H9 (cell line): ENCODE measurements at regions not wholly inside any gene's neighbourhood (a gene's known extent, or its start where the extent isn't known, plus 50 kb on each side); places are given as distances from the start of the nearest gene placed in this dataset.

ENCODE experiments used
- DNase-seq: peaks from one replicate; pipeline ENCODE4 v3.0.0-alpha.2; 2017
- H2AFZ ChIP-seq: one replicate; pipeline ENCODE4 v1.6.1; 2013; ENCODE audit warnings: mild to moderate bottlenecking, low read length, control low read depth, moderate library complexity
- H2AK5ac ChIP-seq: 2 replicates; pipeline ENCODE4 v1.6.1; 2013; ENCODE audit warnings: low read length, control low read depth, mixed read lengths; ENCODE audit not compliant: insufficient read length
- H2BK120ac ChIP-seq: one replicate; pipeline ENCODE4 v1.6.1; 2013; ENCODE audit warnings: low read depth, mild to moderate bottlenecking, low read length, control low read depth, inconsistent platforms; ENCODE audit not compliant: poor library complexity, severe bottlenecking
- H2BK12ac ChIP-seq: 2 replicates; pipeline ENCODE4 v1.6.1; 2013; ENCODE audit warnings: low read length, control low read depth, mixed read lengths, low read depth; ENCODE audit not compliant: insufficient read length
- H2BK15ac ChIP-seq: 2 replicates; pipeline ENCODE4 v1.6.1; 2013; ENCODE audit warnings: low read depth, low read length, control low read depth
- H2BK20ac ChIP-seq: one replicate; pipeline ENCODE4 v1.6.1; 2013; ENCODE audit warnings: low read depth, mild to moderate bottlenecking, low read length, control low read depth, inconsistent platforms; ENCODE audit not compliant: poor library complexity, severe bottlenecking
- H2BK5ac ChIP-seq: 2 replicates; pipeline ENCODE4 v1.6.1; 2013; ENCODE audit warnings: low read length, control low read depth, mixed read lengths; ENCODE audit not compliant: insufficient read length
- H3K14ac ChIP-seq: 2 replicates; pipeline ENCODE4 v1.6.1; 2013; ENCODE audit warnings: low read length, control low read depth; ENCODE audit not compliant: insufficient read depth
- H3K18ac ChIP-seq: 2 replicates; pipeline ENCODE4 v1.6.1; 2013; ENCODE audit warnings: low read depth, mild to moderate bottlenecking, mixed read lengths, low read length, control low read depth; ENCODE audit not compliant: insufficient read length
- H3K23ac ChIP-seq: 2 replicates; pipeline ENCODE4 v1.6.1; 2013; ENCODE audit warnings: low read length, control low read depth, mixed read lengths, low read depth; ENCODE audit not compliant: insufficient read length
- H3K23me2 ChIP-seq: 2 replicates; pipeline ENCODE4 v1.6.1; 2013; ENCODE audit warnings: low read depth, mild to moderate bottlenecking, mixed read lengths, low read length, control low read depth; ENCODE audit not compliant: insufficient read length, poor library complexity, severe bottlenecking
- H3K27ac ChIP-seq: 2 replicates; pipeline ENCODE4 v1.5.1; 2013; ENCODE audit warnings: low read length, control low read depth, mixed read lengths, low read depth; ENCODE audit not compliant: insufficient read length
- H3K27me3 ChIP-seq: 2 replicates; pipeline ENCODE4 v1.6.1; 2013; ENCODE audit warnings: low read length, control low read depth, inconsistent platforms; ENCODE audit not compliant: insufficient read depth
- H3K4ac ChIP-seq: 2 replicates; pipeline ENCODE4 v1.6.1; 2013; ENCODE audit warnings: low read depth, mild to moderate bottlenecking, control low read depth, inconsistent platforms, low read length, moderate library complexity
- H3K4me1 ChIP-seq: 2 replicates; pipeline ENCODE4 v1.6.1; 2013; ENCODE audit warnings: low read length, control low read depth, inconsistent platforms; ENCODE audit not compliant: insufficient read depth
- H3K4me2 ChIP-seq: 2 replicates; pipeline ENCODE4 v1.6.1; 2013; ENCODE audit warnings: low read length, control low read depth, mixed read lengths; ENCODE audit not compliant: insufficient read length, insufficient read depth
- H3K56ac ChIP-seq: 2 replicates; pipeline ENCODE4 v1.6.1; 2013; ENCODE audit warnings: low read depth, mild to moderate bottlenecking, mixed read lengths, low read length, control low read depth; ENCODE audit not compliant: insufficient read length
- H3K79me1 ChIP-seq: 2 replicates; pipeline ENCODE4 v1.6.1; 2013; ENCODE audit warnings: low read depth, mild to moderate bottlenecking, moderate library complexity, low read length, control low read depth, inconsistent platforms; ENCODE audit not compliant: insufficient read depth, poor library complexity, severe bottlenecking
- H3K79me2 ChIP-seq: 2 replicates; pipeline ENCODE4 v1.6.1; 2013; ENCODE audit warnings: low read length, control low read depth, inconsistent platforms; ENCODE audit not compliant: insufficient read depth
- H3K9ac ChIP-seq: 2 replicates; pipeline ENCODE4 v1.6.1; 2013; ENCODE audit warnings: low read length, control low read depth, mixed read lengths; ENCODE audit not compliant: insufficient read length; ENCODE audit errors: extremely low read depth
- H3K9me3 ChIP-seq: one replicate; pipeline ENCODE4 v1.6.1; 2013; ENCODE audit warnings: low read depth, low read length, inconsistent platforms; ENCODE audit not compliant: control insufficient read depth
- H3T11ph ChIP-seq: one replicate; pipeline ENCODE4 v1.6.1; 2013; ENCODE audit warnings: mild to moderate bottlenecking, low read length, control low read depth, inconsistent platforms
- H4K20me1 ChIP-seq: one replicate; pipeline ENCODE4 v1.6.1; 2013; ENCODE audit not compliant: control insufficient read depth, insufficient read length, insufficient read depth
- H4K5ac ChIP-seq: 2 replicates; pipeline ENCODE4 v1.6.1; 2013; ENCODE audit warnings: low read depth, mild to moderate bottlenecking, mixed read lengths, low read length, control low read depth; ENCODE audit not compliant: insufficient read length
- H4K8ac ChIP-seq: replicated peaks from 2 replicates; pipeline ENCODE4 v1.6.1; 2013; ENCODE audit warnings: low read length, control low read depth, mixed read lengths, low read depth; ENCODE audit not compliant: insufficient read length
- H4K91ac ChIP-seq: 2 replicates; pipeline ENCODE4 v1.6.1; 2013; ENCODE audit warnings: low read depth, mild to moderate bottlenecking, moderate library complexity, mixed read lengths, low read length, control low read depth; ENCODE audit not compliant: insufficient read length
- H3K27ac Mint-ChIP-seq, 3 experiments: 2 replicates in 2 of 3; 3 replicates in 1 of 3; pipeline ENCODE4 v1.8.0; 2020 to 2021; ENCODE audit warnings: mixed read lengths in 3 of 3, mild to moderate bottlenecking in 1 of 3, moderate library complexity in 1 of 3
- H3K27me3 Mint-ChIP-seq: 2 replicates; pipeline ENCODE4 v1.8.0; 2021; ENCODE audit warnings: low read depth, mild to moderate bottlenecking, moderate library complexity, mixed read lengths
- H3K36me3 Mint-ChIP-seq, 3 experiments: 2 replicates in 2 of 3; 3 replicates in 1 of 3; pipeline ENCODE4 v1.8.0; 2020 to 2021; ENCODE audit warnings: low read depth in 3 of 3, mixed read lengths in 3 of 3; ENCODE audit not compliant: insufficient read depth in 1 of 3
- H3K4me1 Mint-ChIP-seq, 2 experiments: 2 replicates each; pipeline ENCODE4 v1.8.0; 2020; ENCODE audit warnings: mixed read lengths in 2 of 2
- H3K4me3 Mint-ChIP-seq, 2 experiments: 2 replicates in 1 of 2; 3 replicates in 1 of 2; pipeline ENCODE4 v1.8.0; 2020 to 2021; ENCODE audit warnings: mild to moderate bottlenecking in 2 of 2, mixed read lengths in 2 of 2, moderate library complexity in 1 of 2
- H3K9me3 Mint-ChIP-seq, 2 experiments: 2 replicates in 1 of 2; 3 replicates in 1 of 2; pipeline ENCODE4 v1.8.0; 2020; ENCODE audit warnings: mild to moderate bottlenecking in 2 of 2, mixed read lengths in 2 of 2, moderate library complexity in 1 of 2
- CTCF ChIP-seq: fragments of 200-600 bp; sonication (generic); conservative IDR thresholded peaks from 3 replicates; pipeline ENCODE4 v1.8.0; 2021; ENCODE audit warnings: antibody characterized with exemption, mild to moderate bottlenecking
- WGBS: extraction: QIAGEN DNeasy Blood & Tissue Kit; methylation state at CpG from one replicate; pipeline ENCODE4 v1.1.7; 2013; ENCODE audit warnings: missing lambda C conversion rate, low lambda C conversion rate, mixed read lengths; ENCODE audit not compliant: insufficient read length; ENCODE audit errors: extremely low coverage; 5-methylcytosine and 5-hydroxymethylcytosine counted together

DNA sequence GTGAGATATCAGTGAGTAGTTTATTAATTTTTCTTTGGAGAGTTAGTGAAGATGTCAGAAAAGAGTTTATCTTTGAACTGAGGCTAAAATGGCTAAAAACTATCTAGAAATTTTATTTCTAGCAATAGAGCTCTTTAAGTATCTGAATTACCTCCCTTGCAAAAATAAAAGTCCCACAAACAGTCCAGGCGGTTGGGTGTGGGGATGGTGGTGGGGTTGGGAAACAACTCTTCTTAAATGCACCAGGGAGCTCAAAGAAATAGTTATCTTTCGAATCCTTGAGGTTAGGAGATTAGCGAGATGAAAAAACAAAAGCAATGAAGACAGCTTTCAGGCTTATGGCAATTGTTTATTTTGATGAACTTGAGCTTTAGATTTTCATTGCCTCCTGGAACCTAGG lies 1299.1 kb upstream of the ADGRB3 start:
- no peak for DNase-seq
- H3K4me1 Mint-ChIP-seq: no peaks in the 10 kb centered on the region
- Histone ChIP-seq H4K5ac (no peak overlapping the region), H3K4me2 (no peak overlapping the region), H2AK5ac (no peak overlapping the region), H4K20me1 (no peaks in the 10 kb centered on the region), H3K79me1 (no peaks in the 10 kb centered on the region), H3K4ac (no peak overlapping the region), H3K4me1 (no peaks in the 10 kb centered on the region), H3K9me3 (no peaks in the 10 kb centered on the region), H3K79me2 (no peaks in the 10 kb centered on the region), H4K91ac (no peak overlapping the region), H3K27me3 (no peaks in the 10 kb centered on the region), H3K23me2 (no peaks in the 10 kb centered on the region), H3K56ac (no peak overlapping the region), H3K9ac (no peak overlapping the region), H2BK120ac (no peak overlapping the region), H3K18ac (no peak overlapping the region), H3K14ac (no peak overlapping the region), H2BK20ac (no peak overlapping the region), H4K8ac (no peak overlapping the region), H2BK12ac (no peak overlapping the region), H2AFZ (no peak overlapping the region), H3K23ac (no peak overlapping the region), H3T11ph (no peak overlapping the region), H2BK15ac (no peak overlapping the region), H3K27ac (no peak overlapping the region), H2BK5ac (no peak overlapping the region)
- no peaks in the 10 kb centered on the region; a peak in 1 of 5 replicates for H3K9me3 Mint-ChIP-seq
- no peak overlapping the region for H3K4me3 Mint-ChIP-seq
- H3K36me3 Mint-ChIP-seq: no peaks in the 10 kb centered on the region
- H3K27me3 Mint-ChIP-seq: no peaks in the 10 kb centered on the region
- no peak for TF ChIP-seq CTCF
- no peak overlapping the region for H3K27ac Mint-ChIP-seq
- no CpG with 5 or more reads among the region's 3 CpGs for WGBS
